TTC549 (cell line): ENCODE measurements at regions not wholly inside any gene's neighbourhood (a gene's known extent, or its start where the extent isn't known, plus 50 kb on each side); places are given as distances from the start of the nearest gene placed in this dataset.
"Not testable (repeated sequence)": the region's sequence is repeated elsewhere in the genome, so short reads cannot be mapped to it uniquely, and the experiment has no call there.

Experiments
- FAIRE-seq: peaks from 2 replicates; lab custom pipeline; 2012; peaks lifted over from hg19 to GRCh38; lab: Jason Lieb, UNC

GRCh38 chr2:221758076-221758475, 186.0 kb upstream of the EPHA4 start:
- FAIRE-seq: no peak

DNA sequence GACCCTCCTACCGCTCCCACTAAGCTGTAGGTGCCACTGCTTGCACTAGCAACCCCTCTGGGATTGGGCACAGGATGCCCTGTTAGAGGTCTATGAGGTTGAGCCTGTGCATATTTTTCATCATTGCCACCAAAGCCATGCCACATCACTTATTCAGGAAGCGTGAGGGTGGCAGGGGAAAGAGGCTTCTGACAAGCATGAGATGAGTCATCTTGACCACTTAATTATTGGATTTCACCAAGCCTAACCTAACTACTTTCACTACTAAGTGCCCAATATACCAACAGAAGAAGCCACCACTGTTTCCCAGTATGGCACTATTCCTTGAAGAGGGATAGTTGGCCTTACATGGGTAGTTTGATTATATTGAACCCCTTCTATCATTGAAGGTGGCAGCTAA, 181.3 kb upstream of the EPHA4 start:
- no peak for FAIRE-seq

GRCh38 chr2:221752781-221753180, 180.7 kb upstream of the EPHA4 start:
- no peak for FAIRE-seq

DNA sequence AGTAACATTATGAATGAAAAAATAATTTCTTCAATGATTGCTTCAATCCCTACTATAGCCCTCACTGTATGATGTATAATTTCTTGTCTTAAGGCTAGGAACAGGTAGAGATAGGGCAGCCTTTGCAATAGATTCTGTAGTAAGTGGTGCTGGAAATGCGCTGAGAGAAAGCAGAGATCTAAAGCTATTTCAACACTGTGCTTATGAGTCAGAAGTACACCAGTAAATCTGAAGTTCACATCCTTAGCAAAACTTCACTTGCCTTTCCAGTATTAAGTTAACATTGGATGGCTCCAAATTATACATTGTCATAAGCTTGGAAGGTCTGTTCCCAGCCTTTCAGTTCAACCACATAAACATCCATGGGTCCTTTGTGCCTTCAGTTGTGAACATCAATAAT, 178.2 kb upstream of the EPHA4 start:
- no peak for FAIRE-seq

DNA sequence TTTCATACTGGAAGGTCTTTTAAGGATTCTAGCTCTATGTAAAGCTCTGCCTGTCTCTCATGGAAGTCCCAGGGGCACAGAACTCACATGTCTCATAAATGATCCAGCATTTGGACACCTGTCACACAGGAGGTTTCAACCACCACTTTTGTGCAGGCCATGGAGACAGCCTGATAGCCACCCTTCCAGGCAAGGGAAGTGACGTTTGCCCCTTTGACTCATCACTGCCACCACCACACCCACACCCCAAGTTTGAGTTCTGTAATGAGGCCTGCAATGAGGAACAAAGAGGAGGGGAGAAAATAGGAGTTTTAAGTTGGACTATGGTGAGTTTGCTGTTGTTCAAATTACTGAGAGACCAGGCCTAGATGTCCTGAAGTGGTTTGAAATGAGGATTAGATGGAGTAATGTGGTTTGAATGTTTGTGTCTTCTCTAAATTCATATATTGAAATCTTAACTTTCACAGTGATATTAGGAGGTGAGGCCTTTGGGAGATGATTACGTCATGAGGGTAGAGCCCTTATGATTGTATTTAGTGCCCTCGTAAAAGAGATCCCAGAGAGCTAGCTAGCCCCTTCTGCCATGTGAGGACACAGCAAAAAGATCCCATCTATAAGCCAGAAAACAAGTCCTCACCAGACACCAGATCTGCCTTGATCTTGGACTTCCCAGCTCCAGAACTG, 175.3 kb upstream of the EPHA4 start:
- no peak for FAIRE-seq

DNA sequence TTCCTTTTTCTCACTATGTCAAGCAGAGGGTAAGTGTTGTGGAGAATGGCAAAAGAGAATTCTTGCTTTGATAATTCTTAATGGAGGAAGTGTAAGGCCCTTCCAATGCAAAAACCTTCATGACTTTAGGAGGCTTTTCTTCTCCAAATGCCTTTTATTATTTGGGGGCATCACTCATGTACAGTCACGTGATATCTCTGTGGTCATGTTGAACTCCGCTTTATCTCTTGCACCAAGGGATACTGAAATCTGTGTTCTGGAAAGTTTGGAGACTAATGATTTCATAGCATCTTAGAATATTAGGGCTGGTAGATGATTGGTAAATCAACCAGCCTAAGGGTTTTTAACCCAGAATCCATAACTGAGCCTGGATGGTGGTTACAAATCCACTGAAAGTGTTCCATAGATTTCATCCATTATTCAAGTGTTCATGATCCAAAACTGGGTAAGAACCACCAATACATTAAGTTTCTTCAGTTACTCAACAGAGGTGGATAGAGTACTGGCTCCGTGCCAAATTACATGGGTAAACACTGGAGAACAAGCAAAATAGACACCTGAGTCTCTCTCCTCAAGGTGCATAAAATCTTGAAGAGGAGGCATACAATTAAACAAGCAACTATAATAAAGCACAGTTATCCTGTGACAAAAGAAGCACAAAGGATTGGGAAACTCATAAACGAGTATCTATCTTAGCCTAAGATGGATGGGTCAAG, 169.6 kb upstream of the EPHA4 start:
- FAIRE-seq: no peak

DNA sequence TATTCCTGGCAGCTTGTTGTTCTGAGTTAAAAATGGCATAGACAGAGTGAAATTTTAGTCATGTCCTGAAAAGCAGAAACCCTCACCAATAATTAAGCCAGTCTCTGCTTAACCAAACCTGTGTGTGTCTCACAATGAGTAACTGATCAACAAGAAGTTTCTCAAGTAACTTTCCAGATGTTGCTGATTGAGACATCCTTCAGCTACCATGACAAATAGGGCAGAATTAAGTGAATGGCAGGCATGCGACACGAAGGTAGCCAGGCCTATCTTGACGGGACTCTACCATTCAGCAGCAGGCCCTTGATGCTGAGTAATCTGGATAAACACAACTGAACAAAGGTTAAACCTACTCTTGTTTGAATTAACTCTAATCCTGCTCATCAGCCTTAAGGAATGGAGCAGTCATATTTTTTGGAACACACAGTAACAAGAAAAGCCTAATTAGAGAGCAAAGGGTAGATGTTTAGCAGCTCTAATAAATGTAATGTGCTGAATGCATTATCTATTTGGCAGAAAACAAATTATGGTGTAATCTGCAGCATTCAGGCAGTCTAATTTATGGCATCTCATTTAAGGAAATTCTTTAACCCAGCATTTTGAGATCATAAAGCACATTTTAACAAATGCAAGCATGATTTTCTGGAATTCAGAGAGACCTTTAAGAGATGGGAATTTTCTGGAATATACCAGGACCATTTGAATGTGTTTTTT, 159.5 kb upstream of the EPHA4 start:
- no peak for FAIRE-seq

GRCh38 chr2:221726894-221727513, 154.9 kb upstream of the EPHA4 start:
- no peak for FAIRE-seq

DNA sequence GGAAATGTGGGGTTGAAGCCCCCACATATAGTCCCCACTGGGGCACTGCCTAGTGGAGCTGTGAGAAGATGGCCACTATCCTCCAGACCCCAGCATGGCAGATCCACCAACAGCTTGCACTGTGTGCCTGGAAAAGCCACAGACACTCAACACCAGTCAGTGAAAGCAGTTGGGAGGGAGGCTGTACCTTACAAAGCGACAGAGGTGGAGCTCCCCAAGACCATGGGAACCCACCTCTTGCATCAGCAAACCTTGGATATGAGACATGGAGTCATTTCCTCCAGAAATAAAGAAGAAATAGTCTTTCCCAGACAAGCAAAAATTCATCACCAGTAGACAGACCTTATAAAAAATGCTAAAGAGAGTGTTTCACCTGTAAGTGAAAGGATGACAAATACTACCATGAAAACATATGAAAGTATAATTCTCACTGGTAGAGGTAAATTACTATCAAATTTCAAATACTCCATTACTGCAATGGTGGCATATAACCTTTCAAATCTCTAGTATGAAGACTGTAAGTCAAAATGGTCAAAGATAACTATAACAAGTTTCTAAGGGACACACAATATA, 152.6 kb upstream of the EPHA4 start:
- FAIRE-seq: no peak

DNA sequence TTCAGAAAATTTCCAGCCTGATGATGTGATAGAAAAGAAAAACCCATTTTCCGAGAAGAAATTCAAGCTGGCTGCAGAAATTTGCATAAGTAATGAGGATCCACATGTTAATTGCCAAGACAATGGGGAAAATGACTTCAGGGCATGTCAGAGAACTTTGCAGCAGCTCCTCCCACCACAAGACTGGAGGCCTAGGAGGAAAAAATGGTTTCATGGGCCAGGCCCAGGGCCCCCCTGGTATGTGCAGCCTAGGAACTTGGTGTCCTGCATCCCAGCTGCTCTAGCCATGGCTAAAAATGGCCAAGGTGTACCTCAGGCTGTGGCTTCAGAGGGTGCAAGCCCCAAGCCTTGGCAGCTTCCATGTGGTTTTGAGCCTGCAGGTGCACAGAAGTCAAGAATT, 152.0 kb upstream of the EPHA4 start:
- not testable (repeated sequence) for FAIRE-seq

- no peak for FAIRE-seq
These were observed 144.6 kb upstream of the EPHA4 start for GRCh38 chr2:221716426-221717303.

DNA sequence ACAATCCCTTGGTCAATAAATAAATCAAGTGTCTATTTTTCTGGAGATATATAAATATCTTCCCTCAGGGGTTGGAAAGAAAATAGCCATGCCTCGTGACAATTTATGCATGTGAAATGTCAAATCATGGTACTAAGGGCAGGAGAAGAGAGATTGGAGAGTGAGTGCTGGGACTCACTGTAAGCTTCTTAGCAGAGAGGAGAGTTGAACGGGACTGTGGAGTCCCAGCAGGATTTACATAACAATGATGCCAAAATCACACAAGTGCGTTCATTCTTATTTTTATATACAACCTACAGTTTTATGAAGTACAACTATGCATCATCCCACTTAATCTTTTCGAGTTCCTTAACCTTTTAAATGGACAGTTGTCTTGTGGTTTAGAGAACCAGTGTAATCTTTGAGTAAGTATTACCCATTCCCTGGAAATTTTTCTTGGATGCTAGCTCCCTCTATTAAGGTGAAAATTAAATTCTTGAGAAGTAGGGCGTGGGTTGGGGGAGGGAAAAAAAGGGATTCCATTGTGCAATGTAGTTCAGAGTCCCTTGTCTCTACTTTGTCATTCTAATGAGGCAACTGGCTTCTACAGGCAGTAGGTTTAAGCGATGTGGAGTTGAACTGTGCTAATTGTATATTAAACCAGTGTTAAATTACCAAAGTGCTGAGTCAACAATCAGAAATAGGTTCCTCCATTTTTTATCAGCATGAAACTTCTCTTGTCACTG, 143.6 kb upstream of the EPHA4 start:
- no peak for FAIRE-seq

GRCh38 chr2:221710744-221711143, 138.6 kb upstream of the EPHA4 start:
- FAIRE-seq: no peak

DNA sequence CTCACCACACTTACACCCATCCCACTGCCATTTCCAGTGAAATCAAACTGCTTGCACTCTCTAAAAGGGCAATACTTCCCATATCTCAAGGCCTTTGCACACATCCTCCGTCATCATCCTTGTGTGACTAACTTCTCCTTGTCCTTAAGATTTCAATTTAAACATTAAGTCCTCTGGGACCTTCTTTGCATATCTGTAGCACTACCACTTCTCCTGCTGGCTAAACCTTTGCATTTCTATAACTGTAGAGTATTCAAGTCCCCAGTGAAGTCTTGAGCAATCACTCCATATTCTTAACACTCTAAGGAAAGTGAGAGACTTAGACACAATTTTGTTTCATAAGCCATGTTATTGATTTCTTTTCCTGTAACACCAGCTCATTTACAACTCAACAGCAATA, 136.8 kb upstream of the EPHA4 start:
- no peak for FAIRE-seq

DNA sequence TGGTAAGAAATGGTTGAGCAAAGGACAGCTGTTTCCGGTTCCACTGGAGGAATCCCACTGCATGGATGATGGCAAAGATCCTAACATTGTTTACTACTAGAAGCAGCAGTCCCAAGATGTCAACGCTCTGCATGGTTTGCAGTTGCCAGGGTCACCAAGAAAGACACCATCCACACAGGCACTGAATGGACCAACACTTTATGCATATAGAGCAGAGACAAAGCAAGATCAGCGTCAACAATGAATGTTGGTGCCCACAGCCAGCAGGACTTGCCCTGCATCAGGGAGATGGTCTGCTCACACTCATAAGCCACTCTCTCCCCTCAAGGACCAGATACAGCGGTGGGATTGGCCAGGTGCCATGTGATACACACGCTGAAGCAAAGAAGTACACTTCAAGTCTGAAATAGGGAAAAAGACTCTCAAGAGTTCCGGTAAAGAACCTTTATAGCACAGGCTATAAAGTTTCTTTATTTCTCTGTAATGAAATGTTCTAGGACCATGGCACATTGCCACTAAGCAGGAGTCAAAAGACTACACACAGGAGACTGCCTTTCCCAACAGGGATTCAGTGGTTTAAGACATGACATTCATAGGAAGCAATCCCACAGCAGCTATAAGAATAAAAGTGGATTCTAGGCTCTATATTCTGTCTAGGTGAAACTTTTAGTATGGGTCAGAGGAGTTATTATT, 133.2 kb upstream of the EPHA4 start:
- no peak for FAIRE-seq

GRCh38 chr2:221704442-221704841, 132.3 kb upstream of the EPHA4 start:
- no peak for FAIRE-seq

DNA sequence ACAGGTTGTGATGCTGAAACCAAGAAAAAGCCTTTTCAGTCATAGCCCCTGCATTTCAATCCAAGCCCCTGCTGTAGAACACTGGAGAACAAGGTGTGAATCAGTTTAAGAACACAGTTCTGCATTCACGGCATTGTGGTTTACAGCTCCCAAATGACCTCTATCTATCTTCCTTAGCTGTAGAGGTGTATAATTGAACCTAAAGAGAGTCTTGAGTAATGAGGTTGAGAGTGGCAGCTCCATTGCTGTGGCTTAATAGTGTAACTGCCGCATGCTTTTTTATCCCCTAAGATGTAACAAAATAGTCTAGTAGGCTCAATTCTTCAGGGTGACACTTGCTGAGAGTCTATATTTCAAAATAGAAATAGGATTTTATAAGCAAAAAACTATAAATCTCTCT, 121.3 kb upstream of the EPHA4 start:
- FAIRE-seq: no peak

DNA sequence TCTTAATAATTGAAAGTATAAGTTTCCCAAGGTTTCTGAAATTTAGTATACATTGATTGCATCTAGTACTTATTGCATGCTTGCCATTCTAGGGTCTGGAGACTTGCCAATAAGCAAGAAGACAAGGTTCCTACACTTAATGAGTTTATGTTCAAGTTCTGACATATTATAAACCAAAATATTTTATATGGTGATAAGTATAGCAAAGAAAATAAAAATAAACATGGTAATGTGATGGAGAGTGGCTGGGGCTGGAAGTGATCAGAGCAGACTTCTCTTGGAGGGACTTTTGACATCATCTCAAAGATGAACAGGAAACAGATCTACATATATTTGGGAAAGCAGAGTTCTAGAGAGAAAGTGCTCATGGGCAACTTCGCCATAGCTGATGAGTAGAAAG, 119.5 kb upstream of the EPHA4 start:
- no peak for FAIRE-seq

GRCh38 chr2:221689140-221689539, 117.0 kb upstream of the EPHA4 start:
- no peak for FAIRE-seq

- FAIRE-seq: no peak
These were observed 108.4 kb upstream of the EPHA4 start for GRCh38 chr2:221680548-221680947.
